ENCODE measurements at regions not wholly inside any gene's neighbourhood (a gene's known extent, or its start where the extent isn't known, plus 50 kb on each side); places are given as distances from the start of the nearest gene placed in this dataset.

- no peaks in the 10 kb centered on the region for H3K79me2 ChIP-seq (ENCODE audit: control insufficient read depth in 1 of 2, insufficient read depth in 2 of 2, low read length in 2 of 2)
- no peak overlapping the region for H3K27ac ChIP-seq (ENCODE audit: low read depth, low read length)
- ChIA-PET POLR2A (ENCODE audit: partially characterized antibody) (interaction anchor here (1.1 kb wide), 1 partner anchor 71 kb away, joined by 3 read pairs; no protein-coding TSS in a partner anchor), CTCF (ENCODE audit: partially characterized antibody) (interaction anchor here (1.0 to 2.6 kb wide), 13 partner anchors 8 to 185 kb away, joined by 3 to 21 read pairs (median 3); no protein-coding TSS in a partner anchor)
- H2AK5ac ChIP-seq (ENCODE audit: low read depth, low read length) = no peak overlapping the region
- DNase-seq (ENCODE audit: low read depth in 1 of 2, low spot score in 2 of 2) (no peak), FAIRE-seq (no peak)
- H3K18ac ChIP-seq (ENCODE audit: extremely low read depth, low read length) = no peak overlapping the region
- H2BK12ac ChIP-seq (ENCODE audit: low read depth, low read length) = no peak overlapping the region
- no peaks in the 10 kb centered on the region for H3K9me3 ChIP-seq (ENCODE audit: insufficient read depth in 2 of 2, low read depth in 1 of 2, low read length in 1 of 2)
- no peak overlapping the region for H3K4me2 ChIP-seq (ENCODE audit: insufficient read depth in 1 of 2, low read depth in 2 of 2, low read length in 2 of 2)
- no peak overlapping the region for H2AFZ ChIP-seq (ENCODE audit: low read length)
- no peak overlapping the region for H2BK5ac ChIP-seq (ENCODE audit: low read depth, low read length)
- H3K56ac ChIP-seq (replicated peaks; ENCODE audit: insufficient read length, low read depth, low read length) = no peak overlapping the region
- no peak overlapping the region for H4K5ac ChIP-seq (ENCODE audit: insufficient read length, low read depth, low read length)
- H2BK120ac ChIP-seq (replicated peaks; ENCODE audit: low read depth, low read length) = no peak overlapping the region
- peaks cover 0 to 2% (median 0%) of the 10 kb centered on the region in 4 experiments; a peak in 3 of 7 replicates for H3K27me3 ChIP-seq (replicated peaks in 1 of 4; ENCODE audit: control insufficient read depth in 3 of 4, extremely low read depth in 1 of 4, insufficient read depth in 3 of 4, low read length in 3 of 4)
- H3K4ac ChIP-seq (replicated peaks; ENCODE audit: insufficient read length, low read depth, low read length) = no peak overlapping the region
- no peaks in the 10 kb centered on the region for H3K79me1 ChIP-seq (ENCODE audit: low read depth, low read length)
- H2BK20ac ChIP-seq (ENCODE audit: low read length) = no peak overlapping the region
- H3K23me2 ChIP-seq (ENCODE audit: low read depth, low read length) = no peaks in the 10 kb centered on the region
- H4K20me1 ChIP-seq (replicated peaks in 1 of 2; ENCODE audit: control insufficient read depth in 1 of 2, insufficient read depth in 2 of 2, low read length in 2 of 2) = peaks cover 0 to 2% of the 10 kb centered on the region in 2 experiments
- H2BK15ac ChIP-seq (ENCODE audit: low read length) = no peak overlapping the region
- H3K14ac ChIP-seq (ENCODE audit: insufficient read length) = no peak overlapping the region
- no peak overlapping the region for H3K4me3 ChIP-seq (ENCODE audit: extremely low read depth in 1 of 4, insufficient read depth in 2 of 4, low read depth in 3 of 4, low read length in 4 of 4)
- H4K91ac ChIP-seq (replicated peaks; ENCODE audit: insufficient read length, low read length) = no peak overlapping the region
- no peak overlapping the region for H3K9ac ChIP-seq (replicated peaks in 1 of 4; ENCODE audit: extremely low read depth in 1 of 4, low read depth in 3 of 4, low read length in 3 of 4)
- H3K4me1 ChIP-seq (replicated peaks in 1 of 4; ENCODE audit: control insufficient read depth in 3 of 4, insufficient read depth in 4 of 4, low read length in 3 of 4) = no peaks in the 10 kb centered on the region
- no peak overlapping the region for H3K23ac ChIP-seq (ENCODE audit: insufficient read length)
- no peaks in the 10 kb centered on the region for H3K36me3 ChIP-seq (ENCODE audit: control insufficient read depth in 2 of 4, insufficient read depth in 4 of 4, low read length in 3 of 4)
- WGBS, 2 experiments (ENCODE audit: extremely low coverage in 1 of 2, insufficient coverage in 1 of 2, insufficient read length in 1 of 2, insufficient replicate concordance in 2 of 2, low coverage in 1 of 2, low lambda C conversion rate in 2 of 2, missing lambda C conversion rate in 1 of 2) = 85% methylated on average over 6 of the region's 6 CpGs; no CpG with 5 or more reads in 1 of the 2 experiments
- no peak overlapping the region for H4K8ac ChIP-seq (ENCODE audit: extremely low read depth, insufficient read depth, low read length)
- TF ChIP-seq BCL11A (IDR thresholded peaks at IDR 0.05; ENCODE audit: low read depth in 2 of 2, low read length in 2 of 2) (no peak), KDM4A (IDR thresholded peaks at IDR 0.05; ENCODE audit: low read depth, low read length, severe bottlenecking) (no peak), SIX5 (IDR thresholded peaks at IDR 0.05; ENCODE audit: low read depth, low read length) (no peak), EZH2 (IDR thresholded peaks at IDR 0.05; ENCODE audit: low read depth, low read length, severe bottlenecking) (no peak), CTCF (IDR thresholded peaks at IDR 0.05; ENCODE audit: control extremely low read depth in 1 of 3, insufficient read depth in 1 of 3, low read depth in 1 of 3, low read length in 3 of 3) (no peak), EP300 (IDR thresholded peaks at IDR 0.05; ENCODE audit: borderline replicate concordance in 1 of 2, low read depth in 2 of 2, low read length in 2 of 2) (no peak)
Observed at GRCh38 chr1:47621483-47621882, 183.6 kb downstream of the FOXD2 start.

Measured in H1 (cell line).